ENCODE measurements at regions not wholly inside any gene's neighbourhood (a gene's known extent, or its start where the extent isn't known, plus 50 kb on each side); places are given as distances from the start of the nearest gene placed in this dataset.

GRCh38 chr15:66850996-66851310 lies 148.9 kb downstream of the SMAD6 start:
- no peak for TF ChIP-seq EZH2 (optimal IDR thresholded peaks at IDR 0.05; ENCODE audit: low read depth, low read length)
- TF ChIP-seq CTCF (IDR thresholded peaks at IDR 0.05; ENCODE audit: low read length) = no peak
- no peak for TF ChIP-seq EZH2phosphoT487 (IDR thresholded peaks at IDR 0.05; ENCODE audit: low read length)

Data from MM.1S (cell line).